ENCODE measurements at regions not wholly inside any gene's neighbourhood (a gene's known extent, or its start where the extent isn't known, plus 50 kb on each side); places are given as distances from the start of the nearest gene placed in this dataset.
A peak's percentile ranks its signal among the peaks of the same experiment; 100 is the strongest.
"Not testable (repeated sequence)": the region's sequence is repeated elsewhere in the genome, so short reads cannot be mapped to it uniquely, and the experiment has no call there.

GRCh38 chr16:10269632-10270031, 87.4 kb upstream of the GRIN2A start:
- H3K4me1 Mint-ChIP-seq: peaks cover 8% of the 10 kb centered on the region
- intact Hi-C loops (cut with micrococcal nuclease): no loop called here
- peaks cover 8% of the 10 kb centered on the region for H3K9me3 Mint-ChIP-seq (ENCODE audit: insufficient read depth)
- no peak for TF ChIP-seq EZH2 (IDR thresholded peaks at IDR 0.05; ENCODE audit: borderline replicate concordance, insufficient read depth, low read depth, low read length, poor library complexity, severe bottlenecking)
- no peak for TF ChIP-seq CTCF (IDR thresholded peaks at IDR 0.05)
- Histone ChIP-seq H3K27me3 (replicated peaks in 1 of 4; ENCODE audit: control extremely low read depth in 1 of 4, control insufficient read depth in 3 of 4, insufficient read depth in 4 of 4, low read length in 3 of 4) (no peaks in the 10 kb centered on the region), H3K27ac (ENCODE audit: low read length in 2 of 2) (no peak overlapping the region), H2AFZ (ENCODE audit: insufficient read depth, low read depth, low read length, poor library complexity, severe bottlenecking) (no peak overlapping the region), H3K4me3 (ENCODE audit: control extremely low read depth in 1 of 5, extremely low read depth in 1 of 5, insufficient read depth in 1 of 5, low read depth in 2 of 5, low read length in 4 of 5) (no peak overlapping the region), H3K4me1 (ENCODE audit: control insufficient read depth in 2 of 2, insufficient read depth in 2 of 2, low read length in 2 of 2) (peaks cover 6% of the 10 kb centered on the region in 2 donors), H3K4me2 (replicated peaks; ENCODE audit: low read depth, low read length, poor library complexity, severe bottlenecking) (no peak overlapping the region), H3K9ac (ENCODE audit: low read length) (no peak overlapping the region), H3K79me2 (ENCODE audit: control insufficient read depth, insufficient read depth, low read length) (no peaks in the 10 kb centered on the region), H4K20me1 (ENCODE audit: control insufficient read depth, insufficient read depth, low read length, poor library complexity, severe bottlenecking) (no peaks in the 10 kb centered on the region), H3K36me3 (replicated peaks in 1 of 2; ENCODE audit: control extremely low read depth in 1 of 2, control insufficient read depth in 1 of 2, extremely low read depth in 1 of 2, insufficient read depth in 2 of 2, low read length in 1 of 2) (no peaks in the 10 kb centered on the region), H3K9me3 (ENCODE audit: control extremely low read depth in 1 of 3, control insufficient read depth in 2 of 3, insufficient read depth in 1 of 3, low read length in 2 of 3) (peaks cover 3 to 13% (median 4%) of the 10 kb centered on the region in 3 donors)
- no CpG with 5 or more reads among the region's 1 CpG for WGBS (ENCODE audit: insufficient coverage)
- no peak overlapping the region for H3K4me3 Mint-ChIP-seq
- CTCF ChIA-PET: interaction anchor here (1.1 to 2.4 kb wide), 2 partner anchors 12 to 240 kb away, joined by 3 to 11 read pairs; no protein-coding TSS in a partner anchor
- ATAC-seq (ENCODE audit: low read depth): no peak
- H3K27ac Mint-ChIP-seq: no peak overlapping the region
- POLR2A ChIA-PET: interaction anchor here (0.6 to 0.7 kb wide), 2 partner anchors 22 to 38 kb away, joined by 4 to 12 read pairs; no protein-coding TSS in a partner anchor
- no peak for DNase-seq
- no peaks in the 10 kb centered on the region for H3K27me3 Mint-ChIP-seq

GRCh38 chr16:10272250-10272854, 90.1 kb upstream of the GRIN2A start:
- H3K9me3 Mint-ChIP-seq (ENCODE audit: insufficient read depth); DNase-seq; H3K27ac ChIP-seq (ENCODE audit: low read length in 2 of 2); ATAC-seq (ENCODE audit: low read depth); POLR2A ChIA-PET; H3K27me3 ChIP-seq (replicated peaks in 1 of 4; ENCODE audit: control extremely low read depth in 1 of 4, control insufficient read depth in 3 of 4, insufficient read depth in 4 of 4, low read length in 3 of 4); H3K9ac ChIP-seq (ENCODE audit: low read length); H2AFZ ChIP-seq (ENCODE audit: insufficient read depth, low read depth, low read length, poor library complexity, severe bottlenecking); H3K27ac Mint-ChIP-seq; H4K20me1 ChIP-seq (ENCODE audit: control insufficient read depth, insufficient read depth, low read length, poor library complexity, severe bottlenecking); H3K79me2 ChIP-seq (ENCODE audit: control insufficient read depth, insufficient read depth, low read length); H3K4me2 ChIP-seq (replicated peaks; ENCODE audit: low read depth, low read length, poor library complexity, severe bottlenecking); H3K4me3 ChIP-seq (ENCODE audit: control extremely low read depth in 1 of 5, extremely low read depth in 1 of 5, insufficient read depth in 1 of 5, low read depth in 2 of 5, low read length in 4 of 5); H3K36me3 ChIP-seq (replicated peaks in 1 of 2; ENCODE audit: control extremely low read depth in 1 of 2, control insufficient read depth in 1 of 2, extremely low read depth in 1 of 2, insufficient read depth in 2 of 2, low read length in 1 of 2); H3K4me3 Mint-ChIP-seq; intact Hi-C loops (cut with micrococcal nuclease); H3K27me3 Mint-ChIP-seq: not testable (repeated sequence)
- Histone ChIP-seq H3K9me3 (ENCODE audit: control extremely low read depth in 1 of 3, control insufficient read depth in 2 of 3, insufficient read depth in 1 of 3, low read length in 2 of 3) (peaks cover 3 to 20% (median 4%) of the 10 kb centered on the region in 3 donors), H3K4me1 (ENCODE audit: control insufficient read depth in 2 of 2, insufficient read depth in 2 of 2, low read length in 2 of 2) (peaks cover 16 to 21% of the 10 kb centered on the region in 2 donors)
- WGBS (ENCODE audit: insufficient coverage): 86% methylated on average over 3 of the region's 6 CpGs
- CTCF ChIA-PET: interaction anchor here (0.7 to 0.9 kb wide), 2 partner anchors 23 to 1171 kb away, joined by 3 to 4 read pairs; no protein-coding TSS in a partner anchor
- H3K4me1 Mint-ChIP-seq: peaks cover 20% of the 10 kb centered on the region

GRCh38 chr16:10275214-10275996, 93.2 kb upstream of the GRIN2A start:
- H3K4me2 ChIP-seq (replicated peaks; ENCODE audit: low read depth, low read length, poor library complexity, severe bottlenecking): peak overlapping the region; percentile 41
- H3K79me2 ChIP-seq (ENCODE audit: control insufficient read depth, insufficient read depth, low read length); H3K27me3 ChIP-seq (replicated peaks in 1 of 4; ENCODE audit: control extremely low read depth in 1 of 4, control insufficient read depth in 3 of 4, insufficient read depth in 4 of 4, low read length in 3 of 4); H3K27me3 Mint-ChIP-seq; H4K20me1 ChIP-seq (ENCODE audit: control insufficient read depth, insufficient read depth, low read length, poor library complexity, severe bottlenecking); H3K36me3 ChIP-seq (replicated peaks in 1 of 2; ENCODE audit: control extremely low read depth in 1 of 2, control insufficient read depth in 1 of 2, extremely low read depth in 1 of 2, insufficient read depth in 2 of 2, low read length in 1 of 2); POLR2A ChIA-PET: not testable (repeated sequence)
- peaks cover 2 to 35% (median 8%) of the 10 kb centered on the region in 3 donors for H3K9me3 ChIP-seq (ENCODE audit: control extremely low read depth in 1 of 3, control insufficient read depth in 2 of 3, insufficient read depth in 1 of 3, low read length in 2 of 3)
- CTCF ChIA-PET: interaction anchor here (0.8 to 1.7 kb wide), 2 partner anchors 18 to 23 kb away, joined by 4 read pairs; no protein-coding TSS in a partner anchor
- H3K9me3 Mint-ChIP-seq (ENCODE audit: insufficient read depth): peaks cover 10% of the 10 kb centered on the region
- H3K4me1 ChIP-seq (ENCODE audit: control insufficient read depth in 2 of 2, insufficient read depth in 2 of 2, low read length in 2 of 2): peaks cover 16 to 24% of the 10 kb centered on the region in 2 donors
- peak overlapping the region; percentile 87 for H3K27ac Mint-ChIP-seq
- peak overlapping the region; percentile 27 for H3K9ac ChIP-seq (ENCODE audit: low read length)
- intact Hi-C loops (cut with micrococcal nuclease): loop anchor here (2.0 kb wide), 1 partner anchor 21 kb away; no protein-coding TSS in a partner anchor
- peak overlapping the region; percentile 66 to 86 for H3K27ac ChIP-seq (ENCODE audit: low read length in 2 of 2)
- ATAC-seq (ENCODE audit: low read depth) (peak; percentile 68), DNase-seq (peak; percentile 46)
- peak overlapping the region; percentile 67 for H2AFZ ChIP-seq (ENCODE audit: insufficient read depth, low read depth, low read length, poor library complexity, severe bottlenecking)
- 63% methylated on average over 9 of the region's 13 CpGs for WGBS (ENCODE audit: insufficient coverage)
- peak overlapping the region in 1 of 5 experiments; percentile 24 for H3K4me3 ChIP-seq (ENCODE audit: control extremely low read depth in 1 of 5, extremely low read depth in 1 of 5, insufficient read depth in 1 of 5, low read depth in 2 of 5, low read length in 4 of 5)
- peaks cover 21% of the 10 kb centered on the region for H3K4me1 Mint-ChIP-seq
- H3K4me3 Mint-ChIP-seq: peak overlapping the region; percentile 46

Measured in B cell (primary cell).